Testis (tissue), 2 donors: ENCODE measurements at regions not wholly inside any gene's neighbourhood (a gene's known extent, or its start where the extent isn't known, plus 50 kb on each side); places are given as distances from the start of the nearest gene placed in this dataset.
"Not testable (repeated sequence)": the region's sequence is repeated elsewhere in the genome, so short reads cannot be mapped to it uniquely, and the experiment has no call there.

Source experiments
- POLR2A ChIP-seq: fragments of 450-650 bp; IDR thresholded peaks from one replicate; pipeline ENCODE4 v1.6.1; 2017; ENCODE audit warnings: antibody characterized with exemption, mild to moderate bottlenecking, moderate library complexity
- TF ChIP-seq, protein P1 (sequence below), 3 experiments: fragments of 450-650 bp in 2 of 3; fragments of 200-600 bp in 1 of 3; sonication (generic) in 1 of 3; IDR thresholded peaks; one replicate each; pipeline ENCODE4 v1.5.1; 2016 to 2019; ENCODE audit warnings: antibody characterized with exemption in 3 of 3, mild to moderate bottlenecking in 2 of 3, moderate library complexity in 1 of 3

DNA sequence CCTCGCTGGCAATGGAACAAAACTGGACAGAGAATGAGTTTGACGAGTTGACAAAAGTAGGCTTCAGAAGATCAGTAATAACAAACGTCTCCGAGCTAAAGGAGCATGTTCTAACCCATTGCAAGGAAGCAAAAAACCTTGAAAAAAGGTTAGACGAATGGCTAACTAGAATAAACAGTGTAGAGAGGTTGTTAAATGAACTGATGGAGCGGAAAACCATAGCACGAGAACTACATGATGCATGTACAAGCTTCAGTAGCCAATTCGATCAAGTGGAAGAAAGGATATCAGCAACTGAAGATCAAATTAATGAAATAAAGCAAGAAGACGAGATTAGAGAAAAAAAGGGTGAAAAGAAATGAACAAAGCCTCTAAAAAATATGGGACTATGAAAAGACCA, 424.0 kb upstream of the DDI1 start:
- TF ChIP-seq, protein P1, sequence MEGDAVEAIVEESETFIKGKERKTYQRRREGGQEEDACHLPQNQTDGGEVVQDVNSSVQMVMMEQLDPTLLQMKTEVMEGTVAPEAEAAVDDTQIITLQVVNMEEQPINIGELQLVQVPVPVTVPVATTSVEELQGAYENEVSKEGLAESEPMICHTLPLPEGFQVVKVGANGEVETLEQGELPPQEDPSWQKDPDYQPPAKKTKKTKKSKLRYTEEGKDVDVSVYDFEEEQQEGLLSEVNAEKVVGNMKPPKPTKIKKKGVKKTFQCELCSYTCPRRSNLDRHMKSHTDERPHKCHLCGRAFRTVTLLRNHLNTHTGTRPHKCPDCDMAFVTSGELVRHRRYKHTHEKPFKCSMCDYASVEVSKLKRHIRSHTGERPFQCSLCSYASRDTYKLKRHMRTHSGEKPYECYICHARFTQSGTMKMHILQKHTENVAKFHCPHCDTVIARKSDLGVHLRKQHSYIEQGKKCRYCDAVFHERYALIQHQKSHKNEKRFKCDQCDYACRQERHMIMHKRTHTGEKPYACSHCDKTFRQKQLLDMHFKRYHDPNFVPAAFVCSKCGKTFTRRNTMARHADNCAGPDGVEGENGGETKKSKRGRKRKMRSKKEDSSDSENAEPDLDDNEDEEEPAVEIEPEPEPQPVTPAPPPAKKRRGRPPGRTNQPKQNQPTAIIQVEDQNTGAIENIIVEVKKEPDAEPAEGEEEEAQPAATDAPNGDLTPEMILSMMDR (IDR thresholded peaks at IDR 0.05): not testable (repeated sequence)
- not testable (repeated sequence) for TF ChIP-seq POLR2A
